Chondrocyte (in vitro differentiated cells): ENCODE measurements at regions not wholly inside any gene's neighbourhood (a gene's known extent, or its start where the extent isn't known, plus 50 kb on each side); places are given as distances from the start of the nearest gene placed in this dataset.

Source experiments
- DNase-seq: peaks from one replicate; pipeline ENCODE4 v3.0.0; 2021; ENCODE audit warnings: mixed read lengths, low spot score
- H3K27ac Mint-ChIP-seq: one replicate; pipeline ENCODE4 v1.8.0; 2021; ENCODE audit warnings: mild to moderate bottlenecking, moderate library complexity, mixed read lengths; ENCODE audit not compliant: unreplicated experiment
- H3K27me3 Mint-ChIP-seq: 2 replicates; pipeline ENCODE4 v1.8.0; 2021; ENCODE audit warnings: low read depth, mixed read lengths
- H3K36me3 Mint-ChIP-seq: 2 replicates; pipeline ENCODE4 v1.8.0; 2021; ENCODE audit warnings: low read depth, mixed read lengths
- H3K4me1 Mint-ChIP-seq: 2 replicates; pipeline ENCODE4 v1.8.0; 2021; ENCODE audit warnings: low read depth, mild to moderate bottlenecking, mixed read lengths
- H3K4me3 Mint-ChIP-seq: one replicate; pipeline ENCODE4 v1.8.0; 2021; ENCODE audit warnings: mild to moderate bottlenecking, moderate library complexity, mixed read lengths; ENCODE audit not compliant: unreplicated experiment
- H3K9me3 Mint-ChIP-seq: 2 replicates; pipeline ENCODE4 v1.8.0; 2021; ENCODE audit warnings: low read depth, mixed read lengths
- TF ChIP-seq, protein P1 (sequence below): fragments of 200-600 bp; sonication (generic); IDR thresholded peaks from 2 replicates; pipeline ENCODE4 v1.5.0; 2021; ENCODE audit warnings: antibody characterized with exemption, mild to moderate bottlenecking, moderate library complexity

DNA sequence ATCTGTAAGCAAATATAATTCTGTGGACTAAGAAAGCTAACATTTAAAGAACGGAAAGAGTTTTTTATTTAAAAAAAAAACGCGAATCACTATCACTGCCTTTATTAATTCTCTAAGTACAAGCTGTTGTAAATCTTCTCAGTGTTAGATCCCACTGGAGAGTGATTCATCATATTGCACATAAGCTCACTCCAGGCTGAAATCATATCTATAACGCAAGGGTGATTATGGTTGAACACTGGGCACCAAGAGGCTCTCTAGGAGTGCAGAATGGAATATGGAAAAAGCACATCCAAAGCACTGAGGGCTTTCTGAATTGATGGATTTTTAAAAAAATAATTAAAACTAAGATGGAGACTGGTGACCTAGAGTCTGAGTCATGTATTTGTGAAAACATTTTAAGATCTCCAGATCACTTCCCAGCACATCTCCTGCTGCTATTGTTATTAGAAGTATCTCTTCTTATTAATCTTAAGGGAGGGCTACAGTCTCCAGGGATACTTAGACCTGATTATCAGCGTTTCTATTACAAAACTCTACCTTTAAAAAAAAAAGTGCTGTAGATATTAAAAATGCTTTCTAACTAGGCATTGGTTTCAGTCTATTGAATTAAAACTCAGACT is 1106.8 kb downstream of the AACS start:
- TF ChIP-seq, protein P1, sequence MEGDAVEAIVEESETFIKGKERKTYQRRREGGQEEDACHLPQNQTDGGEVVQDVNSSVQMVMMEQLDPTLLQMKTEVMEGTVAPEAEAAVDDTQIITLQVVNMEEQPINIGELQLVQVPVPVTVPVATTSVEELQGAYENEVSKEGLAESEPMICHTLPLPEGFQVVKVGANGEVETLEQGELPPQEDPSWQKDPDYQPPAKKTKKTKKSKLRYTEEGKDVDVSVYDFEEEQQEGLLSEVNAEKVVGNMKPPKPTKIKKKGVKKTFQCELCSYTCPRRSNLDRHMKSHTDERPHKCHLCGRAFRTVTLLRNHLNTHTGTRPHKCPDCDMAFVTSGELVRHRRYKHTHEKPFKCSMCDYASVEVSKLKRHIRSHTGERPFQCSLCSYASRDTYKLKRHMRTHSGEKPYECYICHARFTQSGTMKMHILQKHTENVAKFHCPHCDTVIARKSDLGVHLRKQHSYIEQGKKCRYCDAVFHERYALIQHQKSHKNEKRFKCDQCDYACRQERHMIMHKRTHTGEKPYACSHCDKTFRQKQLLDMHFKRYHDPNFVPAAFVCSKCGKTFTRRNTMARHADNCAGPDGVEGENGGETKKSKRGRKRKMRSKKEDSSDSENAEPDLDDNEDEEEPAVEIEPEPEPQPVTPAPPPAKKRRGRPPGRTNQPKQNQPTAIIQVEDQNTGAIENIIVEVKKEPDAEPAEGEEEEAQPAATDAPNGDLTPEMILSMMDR: no peak
- no peaks in the 10 kb centered on the region for H3K36me3 Mint-ChIP-seq
- peaks cover 6% of the 10 kb centered on the region for H3K9me3 Mint-ChIP-seq
- H3K4me1 Mint-ChIP-seq: no peaks in the 10 kb centered on the region
- DNase-seq: no peak
- H3K27me3 Mint-ChIP-seq: no peaks in the 10 kb centered on the region
- no peak overlapping the region for H3K27ac Mint-ChIP-seq
- H3K4me3 Mint-ChIP-seq: no peak overlapping the region

- no peak overlapping the region for H3K27ac Mint-ChIP-seq
- H3K9me3 Mint-ChIP-seq: peaks cover 36% of the 10 kb centered on the region
- H3K36me3 Mint-ChIP-seq: peaks cover 2% of the 10 kb centered on the region
- H3K27me3 Mint-ChIP-seq: no peaks in the 10 kb centered on the region
- no peak overlapping the region for H3K4me3 Mint-ChIP-seq
- DNase-seq: no peak
- no peaks in the 10 kb centered on the region for H3K4me1 Mint-ChIP-seq
- TF ChIP-seq, protein P1: no peak
Measured at GRCh38 chr12:126182619-126183236, 1117.5 kb downstream of the AACS start.

- TF ChIP-seq, protein P1: no peak
- no peak for DNase-seq
- H3K4me3 Mint-ChIP-seq: no peak overlapping the region
- no peaks in the 10 kb centered on the region for H3K4me1 Mint-ChIP-seq
- no peak overlapping the region for H3K27ac Mint-ChIP-seq
- no peaks in the 10 kb centered on the region for H3K27me3 Mint-ChIP-seq
- H3K36me3 Mint-ChIP-seq: peaks cover 1% of the 10 kb centered on the region
- H3K9me3 Mint-ChIP-seq: peaks cover 41% of the 10 kb centered on the region
Measured at GRCh38 chr12:126185025-126185424, 1119.8 kb downstream of the AACS start.

GRCh38 chr12:126189856-126190255 is 1124.6 kb downstream of the AACS start:
- Mint-ChIP-seq H3K4me1 (no peaks in the 10 kb centered on the region), H3K27me3 (peaks cover 8% of the 10 kb centered on the region), H3K27ac (no peak overlapping the region), H3K9me3 (peaks cover 23% of the 10 kb centered on the region), H3K36me3 (no peaks in the 10 kb centered on the region), H3K4me3 (no peak overlapping the region)
- TF ChIP-seq, protein P1: no peak
- DNase-seq: no peak

GRCh38 chr12:126191031-126191891 is 1126.0 kb downstream of the AACS start:
- H3K27me3 Mint-ChIP-seq: peaks cover 8% of the 10 kb centered on the region
- H3K27ac Mint-ChIP-seq: no peak overlapping the region
- no peak overlapping the region for H3K4me3 Mint-ChIP-seq
- H3K4me1 Mint-ChIP-seq: no peaks in the 10 kb centered on the region
- H3K9me3 Mint-ChIP-seq: peaks cover 31% of the 10 kb centered on the region
- DNase-seq: no peak
- TF ChIP-seq, protein P1: no peak
- no peaks in the 10 kb centered on the region for H3K36me3 Mint-ChIP-seq
